Suppressor macrophage treated with lipopolysaccharide for 1 hour (primary cell): ENCODE measurements at regions not wholly inside any gene's neighbourhood (a gene's known extent, or its start where the extent isn't known, plus 50 kb on each side); places are given as distances from the start of the nearest gene placed in this dataset.
A peak's percentile ranks its signal among the peaks of the same experiment; 100 is the strongest.

Experiments used
- DNase-seq, 3 donors: peaks; one replicate each; pipeline ENCODE4 v3.0.0-alpha.2; 2020 to 2022

DNA sequence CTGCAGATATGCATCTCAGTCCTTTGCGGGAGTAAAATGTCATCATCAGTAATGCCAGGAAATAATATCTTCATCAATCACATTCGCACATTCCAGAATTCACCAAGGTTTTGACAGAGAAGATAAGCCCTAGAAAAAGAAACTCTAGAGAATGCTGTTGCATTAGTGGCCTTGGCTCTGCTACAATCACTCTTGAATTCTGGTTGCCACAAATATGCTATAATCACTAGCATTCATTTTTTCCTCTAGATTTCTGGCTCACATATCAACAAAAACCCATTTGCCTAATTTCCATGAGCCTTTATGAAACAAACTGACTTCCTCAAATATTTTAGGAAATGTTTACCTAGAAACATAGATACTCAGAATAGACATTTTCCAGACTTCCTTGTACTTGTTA is 653.4 kb downstream of the ANXA1 start:
- no peak for DNase-seq

DNA sequence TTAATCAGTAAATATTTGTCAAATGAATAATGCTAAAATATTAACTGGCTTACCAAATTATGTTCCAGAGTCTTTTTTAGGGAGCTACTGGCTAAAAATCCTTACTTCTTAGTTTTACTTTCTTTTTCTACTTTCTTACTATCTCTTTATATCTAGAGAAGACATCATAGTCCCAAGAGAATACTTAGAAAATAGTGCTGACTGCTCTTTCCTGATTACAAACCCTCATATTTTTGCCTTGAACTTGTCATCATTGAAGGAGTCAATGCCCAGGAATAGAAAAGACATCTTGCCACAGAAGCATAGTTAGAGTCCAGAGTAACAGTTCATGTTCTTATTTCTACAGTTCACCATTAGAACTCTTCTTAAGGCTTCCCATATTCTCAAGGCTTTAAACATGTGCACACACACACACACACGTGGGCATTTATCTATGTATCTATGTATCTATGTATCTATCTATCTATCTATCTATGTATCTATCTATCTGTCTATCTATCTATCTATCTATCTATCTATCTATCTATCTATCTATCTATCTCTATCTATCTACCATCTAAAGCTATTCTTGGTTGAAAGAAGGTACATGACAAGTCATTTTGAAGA is 654.3 kb downstream of the ANXA1 start:
- DNase-seq, result no peak

DNA sequence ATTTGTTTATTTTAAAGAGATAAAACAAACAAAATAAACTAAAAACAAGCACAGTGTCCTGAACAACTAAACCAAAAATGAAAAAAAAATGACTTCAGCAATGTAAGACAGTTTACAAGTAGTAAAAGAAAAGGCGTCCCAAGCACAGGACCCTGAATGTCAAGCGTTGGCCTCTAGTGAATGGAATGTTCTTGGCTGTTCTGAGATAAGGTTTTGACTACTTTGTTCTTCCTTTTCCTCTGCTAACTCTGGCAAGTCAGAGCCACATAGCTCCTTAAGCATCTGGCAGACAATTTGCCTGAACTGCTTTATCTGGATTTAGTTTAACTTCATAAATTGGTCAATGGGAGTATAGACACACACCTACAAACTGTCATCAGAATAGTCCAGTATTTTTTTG is 655.2 kb downstream of the ANXA1 start:
- DNase-seq, result no peak

DNA sequence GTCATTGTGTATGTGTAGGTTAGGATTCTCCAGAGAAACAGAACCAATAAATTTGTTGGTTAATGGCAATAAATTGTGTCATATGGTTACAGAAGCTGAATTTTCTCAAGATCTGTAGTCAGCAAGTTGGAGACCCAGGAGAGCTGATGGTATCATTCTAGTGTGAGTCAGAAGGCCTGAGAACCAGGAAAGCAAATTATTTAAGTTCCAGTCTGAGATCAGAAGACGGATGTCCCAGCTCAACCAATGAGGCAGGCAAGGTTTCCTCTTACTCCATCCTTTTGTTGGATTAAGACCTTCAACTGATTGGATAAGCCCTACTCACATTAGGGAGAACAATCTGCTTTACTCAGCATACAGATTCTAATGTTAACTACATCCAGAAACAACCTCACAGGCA is 656.3 kb downstream of the ANXA1 start:
- no peak for DNase-seq

DNA sequence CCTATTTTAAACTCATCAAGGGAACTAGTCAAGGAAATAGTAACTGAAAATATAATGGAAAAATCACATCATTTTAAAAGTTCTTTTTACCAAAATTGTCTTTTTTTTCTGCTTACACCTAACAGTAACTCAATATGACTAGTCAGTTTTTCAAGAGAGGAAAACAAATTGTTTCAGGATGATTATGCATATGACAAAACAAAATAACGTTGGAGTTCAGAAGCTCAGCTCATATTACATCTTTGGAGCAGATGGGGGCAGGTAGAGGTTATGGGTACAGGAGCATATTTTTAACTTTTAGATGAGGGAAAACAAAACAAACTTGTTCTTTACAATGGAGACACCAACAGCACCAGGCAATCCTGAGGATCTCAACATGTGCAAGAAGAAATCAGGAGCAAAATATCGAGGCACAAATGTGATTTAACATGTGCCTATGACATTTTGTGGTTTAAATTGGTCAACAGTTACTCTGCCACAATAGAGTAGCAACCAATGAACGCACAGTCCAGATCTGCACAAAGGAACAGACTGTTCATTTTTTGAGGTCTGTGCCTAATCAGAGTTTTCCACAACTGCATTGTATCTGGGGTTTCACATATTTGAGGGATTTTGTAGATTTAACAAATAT is 659.0 kb downstream of the ANXA1 start:
- DNase-seq, result no peak

DNA sequence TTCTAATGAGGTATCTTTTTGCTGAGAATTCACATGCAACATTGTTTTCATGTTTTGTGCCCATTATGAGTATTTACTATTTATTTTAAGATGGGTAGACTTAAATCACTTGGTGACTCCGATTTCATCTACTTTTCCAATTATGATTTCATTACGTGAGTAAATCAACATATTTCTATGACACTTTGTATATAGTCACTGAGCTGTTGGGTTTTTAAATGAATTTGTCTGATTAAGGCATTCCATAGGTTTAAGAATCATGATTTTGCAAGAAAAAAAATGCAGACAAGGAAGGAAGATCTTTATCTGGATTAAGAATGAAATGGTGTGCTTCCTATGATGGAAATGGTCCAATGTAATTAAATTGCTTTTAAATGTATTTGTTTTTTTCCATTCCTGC is 661.9 kb downstream of the ANXA1 start:
- no peak for DNase-seq

DNA sequence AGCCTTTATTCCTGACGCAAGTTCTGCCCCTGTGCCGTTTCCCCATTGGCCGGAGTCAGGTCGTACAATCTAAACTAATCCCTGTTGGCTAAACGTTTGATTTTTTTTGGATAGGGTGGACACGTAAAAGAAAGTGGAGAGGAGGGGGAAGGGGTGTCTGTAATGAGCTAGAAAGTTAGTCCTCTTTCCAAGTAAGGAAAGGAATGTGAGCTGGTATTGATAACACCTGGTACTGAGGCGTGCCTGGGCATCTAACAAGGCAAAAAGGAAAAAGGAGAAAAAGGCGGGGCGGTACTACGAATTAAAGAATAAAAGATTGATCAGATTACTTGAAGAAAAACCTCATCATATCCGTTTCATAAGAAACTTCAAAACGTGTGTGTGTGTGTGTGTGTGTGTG is 665.2 kb downstream of the ANXA1 start:
- no peak for DNase-seq

DNA sequence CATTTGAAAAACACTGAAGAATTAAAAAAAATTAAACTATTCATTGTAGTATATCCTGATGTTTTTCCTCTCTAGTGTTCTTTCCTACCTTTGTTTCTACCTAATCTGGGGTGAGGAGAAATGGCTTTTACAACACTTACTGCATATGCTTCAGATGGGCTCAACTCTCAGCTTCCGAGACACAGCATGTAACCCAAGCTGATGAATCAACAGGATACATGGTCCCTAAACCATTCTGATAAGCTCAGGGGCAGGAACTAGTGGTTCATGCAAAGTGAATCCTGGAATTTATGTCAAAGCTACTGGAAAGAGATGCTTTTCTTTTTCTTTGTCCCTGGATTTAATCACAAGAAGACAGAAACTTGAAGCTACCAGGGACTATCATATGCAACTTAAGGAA is 672.5 kb upstream of the RORB start:
- no peak for DNase-seq

DNA sequence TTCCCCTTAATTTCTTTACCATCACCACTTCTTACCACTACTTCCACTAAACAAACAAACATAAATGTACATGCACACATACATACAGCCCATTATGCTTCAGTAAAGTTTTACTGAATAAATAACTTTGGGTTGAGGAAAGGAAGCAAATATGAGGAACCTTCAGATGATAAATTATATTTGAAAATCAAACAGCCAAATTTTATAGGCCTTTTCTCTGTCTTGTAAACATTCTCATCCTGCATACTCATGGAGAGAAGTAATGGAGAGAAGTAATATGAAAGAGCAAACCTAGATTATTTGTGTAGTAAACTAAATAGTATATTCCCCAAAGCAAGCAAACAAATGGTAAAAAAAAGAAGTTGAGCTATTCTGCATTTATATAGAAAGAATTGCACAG is 658.3 kb upstream of the RORB start:
- DNase-seq, result no peak

DNA sequence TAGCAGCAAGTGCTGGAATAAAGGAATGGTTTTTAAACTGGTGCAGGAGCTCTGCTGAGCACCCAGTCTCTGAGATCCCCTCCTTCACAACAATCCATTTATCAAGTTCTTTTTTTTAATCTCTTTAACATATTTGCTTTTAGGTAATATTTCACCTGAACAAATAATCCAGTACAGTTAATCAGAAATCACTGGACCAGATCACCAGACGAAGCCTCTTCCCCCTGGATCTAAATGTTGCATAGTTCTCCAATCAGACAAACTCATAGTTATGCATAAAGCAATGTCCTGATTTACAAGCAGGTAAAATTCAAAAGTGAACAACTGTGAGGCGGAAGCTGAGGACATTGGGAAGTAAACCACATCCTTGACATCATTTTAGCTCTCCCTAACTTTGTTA is 657.7 kb upstream of the RORB start:
- no peak for DNase-seq

DNA sequence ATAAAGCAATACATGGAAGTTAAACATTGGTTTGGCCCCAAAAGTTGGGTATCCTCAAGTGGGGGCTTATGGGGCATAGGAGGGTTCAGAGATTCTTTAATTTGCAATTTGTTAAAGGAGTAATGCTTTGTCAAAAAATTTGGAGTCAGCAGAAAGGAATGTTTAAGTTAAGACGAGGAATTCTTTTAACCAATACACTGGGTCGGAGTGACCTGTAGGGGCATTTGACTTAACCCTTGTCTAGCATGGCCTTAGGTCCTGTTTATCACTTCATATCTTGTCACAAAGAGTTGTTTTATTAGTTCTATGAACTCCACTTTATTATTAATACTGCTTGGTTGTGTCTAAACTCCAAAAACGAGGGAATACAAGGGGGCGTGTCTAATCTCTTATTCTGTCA is 656.1 kb upstream of the RORB start:
- DNase-seq, result no peak

DNA sequence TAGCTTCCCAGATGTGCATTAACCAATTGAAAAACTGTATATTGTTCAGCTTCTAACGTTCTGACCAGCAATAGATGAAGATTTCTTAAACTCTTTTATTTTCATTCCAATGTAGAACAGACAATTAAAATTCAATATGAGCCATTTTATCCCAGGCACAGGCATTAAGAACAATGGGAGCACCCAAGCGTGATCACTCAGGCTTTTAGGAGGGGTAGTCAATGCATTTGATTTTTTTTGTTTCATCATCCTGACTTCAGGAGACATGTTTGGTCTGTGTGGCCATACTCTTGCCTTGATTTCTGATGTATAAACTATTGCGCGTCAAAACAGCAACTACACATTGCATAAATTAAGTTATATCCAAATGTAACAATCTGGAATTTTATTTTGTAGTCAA is 653.0 kb upstream of the RORB start:
- DNase-seq, result no peak

DNA sequence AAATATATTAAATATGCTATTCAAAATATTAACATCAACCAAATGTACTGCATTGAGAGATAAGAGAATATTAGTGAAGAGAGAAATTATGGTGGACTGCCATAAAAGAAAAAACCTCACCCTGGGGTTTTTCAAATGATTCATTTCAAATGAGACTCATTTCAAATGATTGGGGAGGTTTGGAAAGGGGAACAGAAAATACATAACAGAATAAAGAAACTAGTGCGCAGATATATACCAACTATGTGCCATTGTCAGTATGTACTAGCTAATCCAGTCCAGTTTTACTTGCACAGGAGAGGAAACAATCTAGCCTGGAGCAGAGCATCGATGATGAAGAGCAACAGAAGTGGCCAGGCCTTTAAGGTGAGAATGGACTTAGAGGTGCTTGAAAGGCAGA is 651.6 kb upstream of the RORB start:
- DNase-seq, result no peak

DNA sequence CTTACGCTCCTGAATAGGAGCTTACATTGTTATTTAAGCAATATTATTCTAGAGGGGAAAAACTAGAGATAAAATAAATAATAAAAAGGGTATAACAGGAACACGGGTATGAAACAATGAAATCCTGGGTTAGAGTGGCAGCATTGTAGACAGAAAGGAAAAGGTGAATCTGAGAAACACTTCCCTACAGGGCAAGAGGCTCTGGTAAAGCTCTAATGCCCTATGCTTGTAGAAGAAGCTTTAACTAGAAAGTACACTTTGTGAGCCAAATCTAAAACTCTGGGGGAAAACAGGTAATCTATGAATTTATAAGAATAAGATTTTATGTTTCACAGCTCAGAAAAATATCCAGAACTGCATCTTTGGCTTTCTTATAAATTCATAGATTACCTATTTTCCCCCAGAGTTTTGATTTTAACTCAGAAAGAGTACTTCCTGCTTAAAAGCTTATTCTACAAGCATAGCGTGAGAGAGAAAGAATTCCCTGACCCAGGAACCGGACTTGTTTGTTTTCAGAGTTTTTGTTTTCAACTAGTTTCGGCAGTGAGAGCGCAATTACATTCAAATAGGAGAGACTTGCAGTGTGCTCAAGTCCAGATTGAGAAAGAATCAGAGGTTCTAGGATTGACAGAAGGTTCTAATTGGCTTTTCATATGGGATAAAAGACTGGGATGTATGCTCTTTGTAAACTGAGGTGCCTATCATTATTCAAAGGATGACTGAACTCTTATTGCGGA is 651.0 kb upstream of the RORB start:
- DNase-seq, result no peak

DNA sequence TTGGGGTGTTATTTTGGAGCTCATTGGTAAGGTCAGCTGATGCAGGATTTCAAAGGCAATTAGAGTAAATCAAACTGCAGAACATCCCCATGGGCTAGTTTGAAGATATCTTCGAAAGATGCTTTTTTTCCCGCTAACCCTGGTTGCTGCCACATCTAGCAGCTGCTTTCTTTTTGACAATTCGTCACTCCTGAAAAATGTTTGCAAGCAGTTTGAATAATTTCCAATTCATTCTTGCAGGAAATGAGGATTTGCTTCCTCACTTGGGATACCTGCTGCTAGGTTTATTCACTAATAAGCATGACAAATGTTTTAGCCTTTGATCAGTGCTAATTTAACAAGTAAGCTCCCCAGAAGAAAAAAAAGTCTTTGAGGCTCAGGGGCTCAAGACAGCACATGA is 649.6 kb upstream of the RORB start:
- DNase-seq, result no peak

DNA sequence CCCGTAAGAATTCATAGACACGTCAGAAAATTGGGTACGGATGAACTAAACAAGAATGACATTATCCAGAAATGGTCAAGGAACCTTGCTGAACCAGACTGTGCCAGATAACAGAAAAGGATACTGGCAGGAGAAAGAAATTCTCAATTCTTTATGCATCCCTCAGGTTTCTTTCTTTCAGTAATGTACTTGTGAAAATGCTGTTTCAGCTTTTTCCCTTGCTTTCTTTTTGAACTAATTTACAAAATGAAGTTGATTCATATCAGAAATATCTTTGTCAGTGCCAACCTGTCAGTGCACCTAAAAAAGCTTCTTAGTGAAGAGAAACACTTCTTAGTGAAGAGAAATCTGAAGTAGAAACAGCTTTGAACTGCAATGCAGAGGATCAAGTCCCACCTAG is 643.6 kb upstream of the RORB start:
- no peak for DNase-seq

DNA sequence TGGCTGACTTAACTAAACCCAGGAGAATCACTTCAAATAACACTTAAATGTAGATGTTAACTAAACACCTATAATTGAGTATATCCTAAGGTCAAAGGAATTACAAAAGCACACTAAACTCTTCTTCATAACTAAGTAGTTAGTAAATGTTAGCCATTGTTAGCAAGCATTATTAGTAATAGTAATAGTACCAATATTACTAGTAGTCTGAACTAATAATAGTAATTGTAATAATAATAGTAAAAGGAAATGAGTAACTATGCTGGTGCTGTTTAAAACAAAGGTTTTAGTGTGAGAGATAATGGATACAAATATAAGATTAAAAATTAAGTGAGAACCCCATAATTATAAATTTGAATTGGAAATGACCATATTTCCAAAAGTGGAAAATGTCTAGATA is 641.9 kb upstream of the RORB start:
- no peak for DNase-seq

DNA sequence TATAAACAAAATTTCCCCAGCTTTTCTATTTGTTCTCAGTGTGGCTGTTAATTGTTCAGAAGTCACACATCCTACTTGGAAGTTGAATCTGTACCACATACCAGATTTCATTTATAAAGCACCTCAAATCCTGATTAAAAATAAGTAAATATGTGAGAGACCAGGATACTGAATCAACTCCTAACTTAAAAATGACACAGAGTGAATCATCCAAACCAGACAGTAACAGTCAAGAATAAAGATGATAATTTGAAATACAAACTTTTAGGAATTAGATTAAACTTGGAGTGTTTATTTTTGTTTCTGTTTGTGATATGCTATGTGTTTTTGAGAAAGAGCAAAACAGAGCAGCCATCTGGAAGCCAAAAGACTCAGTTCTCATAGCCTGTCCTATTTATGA is 633.2 kb upstream of the RORB start:
- DNase-seq, result no peak

DNA sequence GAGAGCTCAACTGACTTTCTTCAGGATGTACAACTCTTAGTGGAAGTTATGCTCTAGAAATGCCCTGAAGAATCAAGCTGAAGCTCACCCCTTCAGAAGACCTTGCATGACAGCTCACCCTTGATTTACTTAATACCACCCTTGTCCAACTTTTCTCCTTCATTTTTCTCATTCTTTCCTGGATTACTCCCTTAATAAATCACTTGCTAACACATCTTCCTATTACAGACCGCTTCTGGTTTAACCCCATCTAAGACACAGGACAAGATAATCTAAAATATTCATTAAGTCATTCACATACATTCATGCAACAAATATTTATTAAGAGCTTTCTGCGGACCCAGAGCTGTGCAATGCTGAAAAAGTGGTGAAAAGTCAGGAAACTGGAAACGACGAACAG is 630.7 kb upstream of the RORB start:
- no peak for DNase-seq

DNA sequence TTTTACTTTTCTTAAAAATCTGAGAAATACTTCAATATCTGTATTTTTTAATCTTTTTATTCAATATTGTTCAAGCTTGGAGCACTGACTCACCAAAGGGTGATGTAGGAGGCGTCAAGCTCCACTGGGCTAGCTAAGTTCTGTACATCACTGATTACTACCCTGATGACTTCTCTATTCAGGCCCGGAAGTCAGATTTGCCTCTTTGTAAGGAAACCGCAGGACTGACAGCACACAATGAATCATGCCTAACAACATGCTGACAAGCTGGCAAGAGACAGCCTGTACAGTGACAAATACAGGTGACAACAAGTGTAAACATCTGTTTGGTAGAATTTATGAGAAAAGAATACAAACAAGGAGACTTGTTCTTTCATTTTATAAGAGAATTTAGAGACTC is 627.9 kb upstream of the RORB start:
- DNase-seq, result peak; percentile 75 to 89 (median 82)

DNA sequence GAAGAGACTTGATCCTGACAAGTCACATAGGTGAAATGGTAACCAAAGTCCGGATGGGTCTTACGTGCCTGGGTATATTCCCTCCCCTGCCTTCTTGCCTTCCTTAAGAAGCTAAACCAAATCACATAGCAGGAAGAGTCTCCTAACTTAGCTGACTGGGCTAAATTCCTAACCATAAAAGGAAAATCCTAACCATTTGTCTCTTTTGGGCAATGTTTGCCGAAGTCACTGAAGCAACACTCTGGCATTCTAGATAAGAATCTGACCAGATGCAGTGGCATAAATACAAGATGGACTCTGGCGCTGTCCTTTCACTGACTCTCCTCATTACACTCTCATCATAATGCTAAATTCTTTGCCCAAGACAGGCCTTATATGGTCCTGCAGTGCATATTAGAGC is 625.5 kb upstream of the RORB start:
- no peak for DNase-seq

DNA sequence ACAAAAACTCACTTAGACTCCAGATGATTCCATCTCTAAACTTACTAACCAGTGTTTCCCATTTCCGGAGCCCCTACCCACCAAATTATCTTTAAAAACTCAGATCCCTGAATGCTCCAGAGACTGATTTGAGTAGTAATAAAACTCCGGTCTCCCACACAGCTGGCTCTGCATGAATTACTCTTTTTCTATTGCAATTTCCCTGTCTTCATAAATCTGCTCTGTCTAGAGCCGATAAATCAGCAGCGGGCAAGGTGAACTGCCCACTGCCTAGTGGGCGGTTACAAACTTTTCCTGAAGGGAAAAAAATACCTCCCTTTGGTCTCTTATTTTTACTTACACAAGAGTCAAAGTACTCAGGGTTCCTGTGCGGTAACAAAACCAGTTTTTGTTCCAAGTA is 624.4 kb upstream of the RORB start:
- DNase-seq, result no peak

DNA sequence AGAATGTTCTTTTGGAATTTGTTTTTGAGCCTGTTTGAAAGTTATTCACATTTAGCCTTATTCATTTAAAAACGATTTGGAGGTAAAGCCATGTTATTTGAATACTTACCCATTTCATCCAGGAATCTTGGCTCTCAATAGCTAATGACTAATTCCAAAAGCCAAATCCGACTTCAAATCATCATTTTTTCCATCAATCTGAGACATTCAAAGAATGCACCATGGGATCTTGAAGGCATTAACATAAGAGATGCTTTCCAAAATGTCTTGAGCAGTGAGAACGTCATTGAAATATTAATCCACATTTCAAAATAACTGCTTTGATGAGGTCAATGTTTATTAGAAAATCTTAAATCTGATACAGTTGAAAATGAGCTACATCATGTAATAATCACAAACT is 617.0 kb upstream of the RORB start:
- DNase-seq, result no peak

DNA sequence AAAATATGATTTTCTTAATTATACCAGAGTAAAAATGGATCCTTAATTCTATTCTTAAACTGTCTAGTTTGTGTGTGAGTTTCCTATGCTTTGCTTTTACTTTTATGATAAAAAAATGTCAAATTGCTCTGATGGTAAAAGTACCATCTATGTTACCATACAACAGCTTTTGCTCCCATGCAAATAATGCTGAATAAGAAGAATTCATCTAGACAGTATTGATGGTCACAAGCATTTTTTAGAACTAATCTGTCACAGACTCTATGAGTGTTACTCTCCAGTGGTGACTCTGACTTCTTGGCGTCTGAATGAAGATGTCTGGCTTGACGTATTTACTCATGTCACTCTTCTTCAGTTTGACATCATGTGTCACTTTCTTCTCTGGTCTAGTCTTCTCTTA is 608.1 kb upstream of the RORB start:
- DNase-seq, result no peak
